ENCODE measurements at regions not wholly inside any gene's neighbourhood (a gene's known extent, or its start where the extent isn't known, plus 50 kb on each side); places are given as distances from the start of the nearest gene placed in this dataset.

DNA sequence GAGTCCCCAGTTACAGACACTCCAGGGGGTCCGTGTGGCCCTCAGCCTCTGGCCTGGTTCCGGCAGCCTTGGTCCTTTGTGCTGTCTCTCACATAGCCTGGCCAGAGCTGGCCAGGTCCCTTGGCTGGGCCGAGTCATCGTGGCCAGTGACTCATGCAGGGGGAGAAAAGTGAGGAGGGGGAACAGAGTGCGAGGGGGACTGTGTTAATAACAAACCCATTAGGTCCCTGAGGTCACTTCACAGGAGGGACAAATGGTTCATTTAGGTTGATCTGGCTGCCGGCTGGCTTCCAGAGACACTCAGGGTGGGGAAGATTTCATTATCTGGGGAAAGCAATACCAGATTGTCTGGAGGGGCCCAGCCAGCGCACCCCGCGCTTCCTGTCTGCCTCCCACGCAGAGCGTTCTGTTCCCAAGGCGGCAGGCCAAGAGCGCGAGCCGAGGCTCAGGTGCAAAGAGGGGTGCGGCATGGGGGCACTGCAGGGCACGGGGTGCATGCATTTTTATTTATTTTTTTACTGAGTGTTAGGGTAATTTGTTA, 223.1 kb downstream of the SEC14L1 start (continued):
- TF ChIP-seq TGIF2 (CRISPR knock-in tag; IDR thresholded peaks at IDR 0.05) (no peak), ZNF232 (CRISPR knock-in tag; IDR thresholded peaks at IDR 0.05) (no peak), SRF (CRISPR knock-in tag; IDR thresholded peaks at IDR 0.05) (peak in 1 of 2 experiments; percentile 78; a peak in 2 of 4 replicates), MIER1 (IDR thresholded peaks at IDR 0.05; ENCODE audit: low read depth) (no peak), ZNF778 (CRISPR knock-in tag; IDR thresholded peaks at IDR 0.05) (no peak), POLR2A (conservative IDR thresholded peaks at IDR 0.05) (no peak), ZNF76 (CRISPR knock-in tag; IDR thresholded peaks at IDR 0.05; ENCODE audit: borderline replicate concordance) (no peak), NUFIP1 (IDR thresholded peaks at IDR 0.05; ENCODE audit: partially characterized antibody) (no peak), ZEB2 (IDR thresholded peaks at IDR 0.05) (peak; percentile 71), PML (IDR thresholded peaks at IDR 0.05; ENCODE audit: low read length) (peak; percentile 92), ARID2 (IDR thresholded peaks at IDR 0.05) (no peak), MAFF (IDR thresholded peaks at IDR 0.05; ENCODE audit: low read length) (no peak), ETS2 (tag; IDR thresholded peaks at IDR 0.05; ENCODE audit: borderline replicate concordance, poor library complexity, severe bottlenecking) (peak; percentile 36), PHF21A (IDR thresholded peaks at IDR 0.05; ENCODE audit: borderline replicate concordance, low read depth) (peak; percentile 90; the same call in 1 of the 2 replicates), RBM17 (IDR thresholded peaks at IDR 0.05; ENCODE audit: borderline replicate concordance, low read depth, low read length) (no peak), IRF2 (CRISPR knock-in tag; IDR thresholded peaks at IDR 0.05) (no peak), PRPF4 (IDR thresholded peaks at IDR 0.05; ENCODE audit: insufficient read depth, low read depth, low read length, poor library complexity, severe bottlenecking) (no peak), FOXJ2 (tag; IDR thresholded peaks at IDR 0.05) (no peak), MEF2A (IDR thresholded peaks at IDR 0.05; ENCODE audit: control insufficient read depth, low read depth, low read length) (no peak), CSDE1 (IDR thresholded peaks at IDR 0.05) (no peak), ZBTB7A (IDR thresholded peaks at IDR 0.05; ENCODE audit: borderline replicate concordance, control insufficient read depth, low read depth, low read length) (peak; percentile 99), ZNF551 (CRISPR knock-in tag; IDR thresholded peaks at IDR 0.05) (no peak), ZNF785 (CRISPR knock-in tag; IDR thresholded peaks at IDR 0.05) (no peak), TBL1XR1 (IDR thresholded peaks at IDR 0.05; ENCODE audit: low read length in 2 of 2) (peak; percentile 91 to 97), JUND (IDR thresholded peaks at IDR 0.05; ENCODE audit: borderline replicate concordance, low read depth, low read length) (peak; percentile 98), JUND (tag; IDR thresholded peaks at IDR 0.05; ENCODE audit: borderline replicate concordance, low read depth, low read length) (peak; percentile 93; the same call in 2 of the 3 replicates)
- TF ChIP-seq, protein P1, sequence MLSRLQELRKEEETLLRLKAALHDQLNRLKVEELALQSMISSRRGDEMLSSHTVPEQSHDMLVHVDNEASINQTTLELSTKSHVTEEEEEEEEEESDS (CRISPR knock-in tag; IDR thresholded peaks at IDR 0.05): no peak
- TF ChIP-seq, protein P2, sequence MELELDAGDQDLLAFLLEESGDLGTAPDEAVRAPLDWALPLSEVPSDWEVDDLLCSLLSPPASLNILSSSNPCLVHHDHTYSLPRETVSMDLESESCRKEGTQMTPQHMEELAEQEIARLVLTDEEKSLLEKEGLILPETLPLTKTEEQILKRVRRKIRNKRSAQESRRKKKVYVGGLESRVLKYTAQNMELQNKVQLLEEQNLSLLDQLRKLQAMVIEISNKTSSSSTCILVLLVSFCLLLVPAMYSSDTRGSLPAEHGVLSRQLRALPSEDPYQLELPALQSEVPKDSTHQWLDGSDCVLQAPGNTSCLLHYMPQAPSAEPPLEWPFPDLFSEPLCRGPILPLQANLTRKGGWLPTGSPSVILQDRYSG (tag; conservative IDR thresholded peaks at IDR 0.05; ENCODE audit: low read depth): no peak
- TF ChIP-seq, protein P3, sequence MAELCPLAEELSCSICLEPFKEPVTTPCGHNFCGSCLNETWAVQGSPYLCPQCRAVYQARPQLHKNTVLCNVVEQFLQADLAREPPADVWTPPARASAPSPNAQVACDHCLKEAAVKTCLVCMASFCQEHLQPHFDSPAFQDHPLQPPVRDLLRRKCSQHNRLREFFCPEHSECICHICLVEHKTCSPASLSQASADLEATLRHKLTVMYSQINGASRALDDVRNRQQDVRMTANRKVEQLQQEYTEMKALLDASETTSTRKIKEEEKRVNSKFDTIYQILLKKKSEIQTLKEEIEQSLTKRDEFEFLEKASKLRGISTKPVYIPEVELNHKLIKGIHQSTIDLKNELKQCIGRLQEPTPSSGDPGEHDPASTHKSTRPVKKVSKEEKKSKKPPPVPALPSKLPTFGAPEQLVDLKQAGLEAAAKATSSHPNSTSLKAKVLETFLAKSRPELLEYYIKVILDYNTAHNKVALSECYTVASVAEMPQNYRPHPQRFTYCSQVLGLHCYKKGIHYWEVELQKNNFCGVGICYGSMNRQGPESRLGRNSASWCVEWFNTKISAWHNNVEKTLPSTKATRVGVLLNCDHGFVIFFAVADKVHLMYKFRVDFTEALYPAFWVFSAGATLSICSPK (IDR thresholded peaks at IDR 0.05; ENCODE audit: borderline replicate concordance): no peak
